K562 (cell line): ENCODE measurements at regions not wholly inside any gene's neighbourhood (a gene's known extent, or its start where the extent isn't known, plus 50 kb on each side); places are given as distances from the start of the nearest gene placed in this dataset.

Experiments
- ATAC-seq: fragments of 200-7000 bp; cut with Tn5 transposase; 3 replicates; pipeline ENCODE4 v1.9.1; 2020; ENCODE audit warnings: moderate library complexity
- BruUV-seq: library from RNA; stranded (reverse); fragments of 400-500 nt; replicated peaks from 2 replicates; lab custom pipeline; 2021; lab: Mats Ljungman, UMichigan
- CTCF ChIA-PET: fragments of 300-600 bp; formaldehyde crosslinking; extraction: SDS; loops from one replicate; lab custom pipeline; 2021; ENCODE audit warnings: low intra/inter-chr PET ratio; lab: Yijun Ruan, JAX
- POLR2A ChIA-PET: fragments of 300-600, 350-650 bp; sonication (Branson Sonifier 250); formaldehyde crosslinking; extraction: SDS; loops from one replicate; lab custom pipeline; 2021; ENCODE audit warnings: antibody characterized with exemption, inconsistent platforms; lab: Yijun Ruan, JAX
- DNase-seq, 4 experiments: peaks; one replicate each; pipeline versions ENCODE4 v3.0.0 to v3.0.0-alpha.2; 2011 to 2018; ENCODE audit warnings: low spot score in 3 of 4, mixed read lengths in 3 of 4; ENCODE audit errors: extremely low read depth in 1 of 4
- FAIRE-seq: peaks from 2 replicates; lab custom pipeline; 2011; peaks lifted over from hg19 to GRCh38; lab: Jason Lieb, UNC
- H2AFZ ChIP-seq: 2 replicates; pipeline ENCODE4 v1.6.0; 2011; ENCODE audit warnings: low read depth, low read length, control low read depth, inconsistent platforms
- H3K27ac ChIP-seq: fragments of 200-600 bp; 3 replicates; pipeline ENCODE4 v1.8.0; 2011; ENCODE audit warnings: low read depth, mild to moderate bottlenecking, control low read depth, inconsistent platforms, low read length, moderate library complexity, mixed read lengths; ENCODE audit errors: extremely low read depth
- H3K27me3 ChIP-seq, 2 experiments: fragments of 300-600 bp in 1 of 2; 2 replicates in 1 of 2; 3 replicates in 1 of 2; pipeline versions ENCODE4 v1.6.0 to v1.8.0; 2011; ENCODE audit warnings: inconsistent platforms in 2 of 2, low read length in 2 of 2, mild to moderate bottlenecking in 1 of 2, mixed read lengths in 1 of 2, moderate library complexity in 1 of 2; ENCODE audit not compliant: control insufficient read depth in 2 of 2, insufficient read depth in 2 of 2
- H3K36me3 ChIP-seq: fragments of 300-600 bp; 3 replicates; pipeline ENCODE4 v1.8.0; 2011; ENCODE audit warnings: mild to moderate bottlenecking, low read length, inconsistent platforms; ENCODE audit not compliant: control insufficient read depth, insufficient read depth
- H3K4me1 ChIP-seq, 2 experiments: fragments of 200-600 bp in 1 of 2; replicated peaks in 1 of 2; 2 replicates in 1 of 2; 3 replicates in 1 of 2; pipeline versions ENCODE4 v1.5.1 to v1.8.0; 2011; ENCODE audit warnings: inconsistent platforms in 2 of 2, low read length in 2 of 2, mild to moderate bottlenecking in 1 of 2, mixed read lengths in 1 of 2, moderate library complexity in 1 of 2; ENCODE audit not compliant: control insufficient read depth in 2 of 2, insufficient read depth in 2 of 2
- H3K4me2 ChIP-seq: 2 replicates; pipeline ENCODE4 v1.6.1; 2011; ENCODE audit warnings: low read length, control low read depth, inconsistent platforms, mixed read lengths; ENCODE audit not compliant: insufficient read depth
- H3K4me3 ChIP-seq: fragments of 200-600 bp; sonication (generic), shearing (Covaris generic); 2 replicates; pipeline ENCODE4 v1.5.1; 2016; ENCODE audit warnings: control low read depth, inconsistent platforms
- H3K79me2 ChIP-seq: fragments of 200-600 bp; 3 replicates; pipeline ENCODE4 v1.8.0; 2011; ENCODE audit warnings: low read length, inconsistent platforms; ENCODE audit not compliant: control insufficient read depth, insufficient read depth
- H3K9ac ChIP-seq, 2 experiments: 2 replicates each; pipeline versions ENCODE4 v1.6.0 to v1.6.1; 2011; ENCODE audit warnings: low read depth in 2 of 2, low read length in 2 of 2, control low read depth in 1 of 2, inconsistent platforms in 1 of 2, mild to moderate bottlenecking in 1 of 2, mixed read lengths in 1 of 2; ENCODE audit not compliant: insufficient read depth in 1 of 2
- H3K9me1 ChIP-seq: one replicate; pipeline ENCODE4 v1.6.0; 2011; ENCODE audit warnings: inconsistent platforms, mild to moderate bottlenecking, low read length, moderate library complexity; ENCODE audit not compliant: control insufficient read depth, insufficient read depth
- H3K9me3 ChIP-seq: replicated peaks from 2 replicates; pipeline ENCODE4 v1.5.1; 2011; ENCODE audit warnings: low read depth, low read length, inconsistent platforms; ENCODE audit not compliant: control insufficient read depth, insufficient read depth
- H4K20me1 ChIP-seq: replicated peaks from 2 replicates; pipeline ENCODE4 v1.6.1; 2011; ENCODE audit warnings: low read length, inconsistent platforms, mixed read lengths; ENCODE audit not compliant: control insufficient read depth, insufficient read depth
- CEBPB ChIP-seq: fragments of 450-650 bp; IDR thresholded peaks from 2 replicates; pipeline ENCODE4 v1.6.1; 2016; ENCODE audit warnings: missing genetic modification characterization, missing compliant biosample characterization
- HMGN3 ChIP-seq: IDR thresholded peaks from 2 replicates; pipeline ENCODE4 v1.6.1; 2011; ENCODE audit warnings: borderline replicate concordance, low read depth, mild to moderate bottlenecking, mixed read lengths, low read length; ENCODE audit not compliant: insufficient read length; ENCODE audit errors: extremely low read depth
- IFI16 ChIP-seq: fragments of 250-450 bp; sonication (Bioruptor Pico); IDR thresholded peaks from 2 replicates; pipeline ENCODE4 v2.1.2; 2022; ENCODE audit warnings: mild to moderate bottlenecking, inconsistent platforms
- KDM2B ChIP-seq: fragments of 250-450 bp; sonication (Bioruptor Pico); IDR thresholded peaks from 2 replicates; pipeline ENCODE4 v1.8.0; 2021; ENCODE audit warnings: mild to moderate bottlenecking, moderate library complexity
- MCM5 ChIP-seq: fragments of 450-650 bp; IDR thresholded peaks from 2 replicates; pipeline ENCODE4 v1.6.1; 2016; ENCODE audit warnings: low read depth
- MTA2 ChIP-seq: fragments of 450-650 bp; IDR thresholded peaks from 2 replicates; pipeline ENCODE4 v1.6.1; 2016; ENCODE audit warnings: low read depth
- NFYB ChIP-seq: IDR thresholded peaks from 2 replicates; pipeline ENCODE4 v1.6.1; 2011; ENCODE audit warnings: mild to moderate bottlenecking, moderate library complexity; ENCODE audit not compliant: insufficient read length; ENCODE audit errors: extremely low read depth
- POLR2AphosphoS2 ChIP-seq: IDR thresholded peaks from 2 replicates; pipeline ENCODE4 v1.6.1; 2012; ENCODE audit warnings: low read length, improper control_type of control experiment
- PURB ChIP-seq: sonication (generic); formaldehyde crosslinking; IDR thresholded peaks from 2 replicates; pipeline ENCODE4 v1.9.0; 2021; ENCODE audit warnings: low read depth, mild to moderate bottlenecking, missing genetic modification reagents
- TOE1 ChIP-seq, 2 experiments: fragments of 450-650 bp in 1 of 2; sonication (generic) in 1 of 2; formaldehyde crosslinking in 1 of 2; IDR thresholded peaks; 2 replicates each; pipeline versions ENCODE4 v1.7.1 to v1.8.0; 2016 to 2022; ENCODE audit warnings: borderline replicate concordance in 2 of 2, mild to moderate bottlenecking in 2 of 2, antibody characterized with exemption in 1 of 2, inconsistent platforms in 1 of 2, low read depth in 1 of 2, missing genetic modification reagents in 1 of 2, moderate library complexity in 1 of 2
- ZBTB7A ChIP-seq: IDR thresholded peaks from 2 replicates; pipeline ENCODE4 v1.6.1; 2011; ENCODE audit warnings: low read depth, mild to moderate bottlenecking, low read length, moderate library complexity, borderline replicate concordance; ENCODE audit not compliant: control insufficient read depth
- ZNF253 ChIP-seq: fragments of 250-450 bp; sonication (Bioruptor Pico); conservative IDR thresholded peaks from 2 replicates; pipeline ENCODE4 v1.6.1; 2021; ENCODE audit warnings: mild to moderate bottlenecking
- ZNF408 ChIP-seq: fragments of 250-450 bp; sonication (Bioruptor Pico); IDR thresholded peaks from 2 replicates; pipeline ENCODE4 v1.4.0; 2020; ENCODE audit warnings: low read depth, mild to moderate bottlenecking, moderate library complexity
- WGBS: fragments of 100-300 bp; shearing (Covaris generic); methylation state at CpG from one replicate; pipeline ENCODE4 v1.1.6; 2016; ENCODE audit warnings: low coverage, mixed read lengths; ENCODE audit not compliant: insufficient coverage; ENCODE audit errors: missing lambda C conversion rate; 5-methylcytosine and 5-hydroxymethylcytosine counted together
- in situ Hi-C: fragments of 300-500 bp; cut with MboI; formaldehyde crosslinking; loops from 4 replicates; pipeline ENCODE4 v1.15.0; 2018; ENCODE audit warnings: inconsistent platforms, mixed read lengths
- intact Hi-C: fragments of 100-400 bp; cut with micrococcal nuclease; formaldehyde crosslinking; loops from 2 replicates; pipeline ENCODE4 v1.14.2; 2022
- TF ChIP-seq, protein P1 (sequence below), 2 experiments: fragments of 450-650 bp in 1 of 2; IDR thresholded peaks; 2 replicates each; pipeline ENCODE4 v1.6.1; 2011 to 2017; ENCODE audit warnings: low read depth in 2 of 2, antibody characterized with exemption in 1 of 2, borderline replicate concordance in 1 of 2, low read length in 1 of 2, mild to moderate bottlenecking in 1 of 2, mixed read lengths in 1 of 2; ENCODE audit not compliant: control insufficient read depth in 1 of 2
- TF ChIP-seq, protein P2 (sequence below): fragments of 450-650 bp; IDR thresholded peaks from 2 replicates; pipeline ENCODE4 v1.6.1; 2016; ENCODE audit warnings: antibody characterized with exemption
- TF ChIP-seq, protein P3 (sequence below), 3 experiments: IDR thresholded peaks in 2 of 3; conservative IDR thresholded peaks in 1 of 3; 2 replicates each; pipeline ENCODE4 v1.5.1; 2011 to 2012; ENCODE audit warnings: low read length in 3 of 3, mild to moderate bottlenecking in 3 of 3, control low read depth in 2 of 3, improper control_type of control experiment in 1 of 3, inconsistent platforms in 1 of 3, low read depth in 1 of 3, mixed read lengths in 1 of 3, moderate library complexity in 1 of 3; ENCODE audit not compliant: insufficient read depth in 2 of 3

DNA sequence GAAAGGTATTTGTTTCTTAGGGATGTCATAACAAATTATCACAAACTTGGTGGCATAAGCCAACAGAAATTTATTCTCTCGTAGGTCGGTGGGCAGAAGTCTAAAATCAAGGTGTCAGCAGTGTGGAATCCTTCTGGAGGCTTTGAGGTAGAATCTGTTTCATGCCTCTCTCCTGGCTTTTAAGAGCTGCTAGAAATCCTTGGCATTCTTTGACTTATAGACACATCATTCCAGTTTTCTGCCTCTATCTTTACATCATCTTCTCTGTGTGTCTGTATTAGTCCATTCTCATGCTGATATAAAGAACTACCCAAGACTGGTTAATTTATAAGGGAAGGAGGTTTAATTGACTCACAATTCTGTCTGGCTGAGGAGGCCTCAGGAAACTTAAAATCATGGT, 488.1 kb upstream of the PAPPA start:
- Histone ChIP-seq H3K27ac (no peak overlapping the region), H3K9me3 (no peaks in the 10 kb centered on the region; the same call in 1 of the 2 replicates), H4K20me1 (no peaks in the 10 kb centered on the region), H3K9me1 (no peaks in the 10 kb centered on the region), H3K36me3 (no peaks in the 10 kb centered on the region), H3K4me3 (no peak overlapping the region), H3K79me2 (no peaks in the 10 kb centered on the region), H2AFZ (no peak overlapping the region), H3K27me3 (no peaks in the 10 kb centered on the region), H3K4me1 (no peaks in the 10 kb centered on the region), H3K4me2 (no peak overlapping the region), H3K9ac (no peak overlapping the region)
- in situ Hi-C loops: no loop called here
- TF ChIP-seq NFYB (no peak), ZNF253 (CRISPR knock-in tag) (no peak), POLR2AphosphoS2 (no peak), IFI16 (CRISPR knock-in tag) (no peak), ZBTB7A (no peak), ZNF408 (CRISPR knock-in tag) (no peak), MCM5 (no peak), TOE1 (IDR thresholded peaks at IDR 0.05; ENCODE audit: borderline replicate concordance) (no peak), TOE1 (CRISPR knock-in tag; IDR thresholded peaks at IDR 0.05; ENCODE audit: borderline replicate concordance, low read depth) (no peak), CEBPB (tag) (no peak), MTA2 (no peak), PURB (no peak), HMGN3 (no peak), KDM2B (CRISPR knock-in tag) (no peak)
- TF ChIP-seq, protein P1, sequence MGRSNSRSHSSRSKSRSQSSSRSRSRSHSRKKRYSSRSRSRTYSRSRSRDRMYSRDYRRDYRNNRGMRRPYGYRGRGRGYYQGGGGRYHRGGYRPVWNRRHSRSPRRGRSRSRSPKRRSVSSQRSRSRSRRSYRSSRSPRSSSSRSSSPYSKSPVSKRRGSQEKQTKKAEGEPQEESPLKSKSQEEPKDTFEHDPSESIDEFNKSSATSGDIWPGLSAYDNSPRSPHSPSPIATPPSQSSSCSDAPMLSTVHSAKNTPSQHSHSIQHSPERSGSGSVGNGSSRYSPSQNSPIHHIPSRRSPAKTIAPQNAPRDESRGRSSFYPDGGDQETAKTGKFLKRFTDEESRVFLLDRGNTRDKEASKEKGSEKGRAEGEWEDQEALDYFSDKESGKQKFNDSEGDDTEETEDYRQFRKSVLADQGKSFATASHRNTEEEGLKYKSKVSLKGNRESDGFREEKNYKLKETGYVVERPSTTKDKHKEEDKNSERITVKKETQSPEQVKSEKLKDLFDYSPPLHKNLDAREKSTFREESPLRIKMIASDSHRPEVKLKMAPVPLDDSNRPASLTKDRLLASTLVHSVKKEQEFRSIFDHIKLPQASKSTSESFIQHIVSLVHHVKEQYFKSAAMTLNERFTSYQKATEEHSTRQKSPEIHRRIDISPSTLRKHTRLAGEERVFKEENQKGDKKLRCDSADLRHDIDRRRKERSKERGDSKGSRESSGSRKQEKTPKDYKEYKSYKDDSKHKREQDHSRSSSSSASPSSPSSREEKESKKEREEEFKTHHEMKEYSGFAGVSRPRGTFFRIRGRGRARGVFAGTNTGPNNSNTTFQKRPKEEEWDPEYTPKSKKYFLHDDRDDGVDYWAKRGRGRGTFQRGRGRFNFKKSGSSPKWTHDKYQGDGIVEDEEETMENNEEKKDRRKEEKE (IDR thresholded peaks at IDR 0.05; ENCODE audit: borderline replicate concordance in 1 of 2, control insufficient read depth in 1 of 2, low read depth in 2 of 2, low read length in 1 of 2): no peak
- TF ChIP-seq, protein P2, sequence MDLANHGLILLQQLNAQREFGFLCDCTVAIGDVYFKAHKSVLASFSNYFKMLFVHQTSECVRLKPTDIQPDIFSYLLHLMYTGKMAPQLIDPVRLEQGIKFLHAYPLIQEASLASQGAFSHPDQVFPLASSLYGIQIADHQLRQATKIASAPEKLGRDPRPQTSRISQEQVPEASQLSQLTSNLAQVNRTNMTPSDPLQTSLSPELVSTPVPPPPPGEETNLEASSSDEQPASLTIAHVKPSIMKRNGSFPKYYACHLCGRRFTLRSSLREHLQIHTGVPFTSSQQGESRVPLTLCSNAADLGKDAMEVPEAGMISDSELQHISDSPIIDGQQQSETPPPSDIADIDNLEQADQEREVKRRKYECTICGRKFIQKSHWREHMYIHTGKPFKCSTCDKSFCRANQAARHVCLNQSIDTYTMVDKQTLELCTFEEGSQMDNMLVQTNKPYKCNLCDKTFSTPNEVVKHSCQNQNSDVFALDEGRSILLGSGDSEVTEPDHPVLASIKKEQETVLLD: no peak
- TF ChIP-seq, protein P3, sequence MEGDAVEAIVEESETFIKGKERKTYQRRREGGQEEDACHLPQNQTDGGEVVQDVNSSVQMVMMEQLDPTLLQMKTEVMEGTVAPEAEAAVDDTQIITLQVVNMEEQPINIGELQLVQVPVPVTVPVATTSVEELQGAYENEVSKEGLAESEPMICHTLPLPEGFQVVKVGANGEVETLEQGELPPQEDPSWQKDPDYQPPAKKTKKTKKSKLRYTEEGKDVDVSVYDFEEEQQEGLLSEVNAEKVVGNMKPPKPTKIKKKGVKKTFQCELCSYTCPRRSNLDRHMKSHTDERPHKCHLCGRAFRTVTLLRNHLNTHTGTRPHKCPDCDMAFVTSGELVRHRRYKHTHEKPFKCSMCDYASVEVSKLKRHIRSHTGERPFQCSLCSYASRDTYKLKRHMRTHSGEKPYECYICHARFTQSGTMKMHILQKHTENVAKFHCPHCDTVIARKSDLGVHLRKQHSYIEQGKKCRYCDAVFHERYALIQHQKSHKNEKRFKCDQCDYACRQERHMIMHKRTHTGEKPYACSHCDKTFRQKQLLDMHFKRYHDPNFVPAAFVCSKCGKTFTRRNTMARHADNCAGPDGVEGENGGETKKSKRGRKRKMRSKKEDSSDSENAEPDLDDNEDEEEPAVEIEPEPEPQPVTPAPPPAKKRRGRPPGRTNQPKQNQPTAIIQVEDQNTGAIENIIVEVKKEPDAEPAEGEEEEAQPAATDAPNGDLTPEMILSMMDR (IDR thresholded peaks at IDR 0.05 in 2 of 3, conservative IDR thresholded peaks at IDR 0.05 in 1 of 3; ENCODE audit: insufficient read depth in 2 of 3, low read depth in 1 of 3, low read length in 3 of 3): no peak
- BruUV-seq: no TSS peak
- FAIRE-seq (no peak), ATAC-seq (no peak), DNase-seq (no peak)
- intact Hi-C loops: no loop called here
- POLR2A ChIA-PET: interaction anchor here (0.6 kb wide), 1 partner anchor 105 kb away, joined by 3 read pairs; no protein-coding TSS in a partner anchor
- WGBS: 0% methylated on average over 2 of the region's 2 CpGs
- CTCF ChIA-PET: no interaction called here
